Trophoblast cell (in vitro differentiated cells and primary cell): ENCODE measurements at regions not wholly inside any gene's neighbourhood (a gene's known extent, or its start where the extent isn't known, plus 50 kb on each side); places are given as distances from the start of the nearest gene placed in this dataset.

Experiments used
- DNase-seq, 2 donors: peaks; one replicate each; pipeline ENCODE4 v3.0.0-alpha.2; 2016
- H2AFZ ChIP-seq: 2 replicates; pipeline ENCODE4 v1.6.1; 2013; ENCODE audit warnings: low read length, moderate library complexity, mild to moderate bottlenecking; ENCODE audit not compliant: insufficient read depth, poor library complexity
- H2AK5ac ChIP-seq: 2 replicates; pipeline ENCODE4 v1.6.1; 2013; ENCODE audit warnings: mild to moderate bottlenecking, low read length
- H2BK120ac ChIP-seq: 2 replicates; pipeline ENCODE4 v1.6.1; 2013; ENCODE audit warnings: low read length, mild to moderate bottlenecking, moderate library complexity; ENCODE audit not compliant: insufficient read depth, poor library complexity
- H2BK12ac ChIP-seq: 2 replicates; pipeline ENCODE4 v1.6.1; 2013; ENCODE audit warnings: mild to moderate bottlenecking, low read length, moderate library complexity
- H2BK5ac ChIP-seq: 2 replicates; pipeline ENCODE4 v1.6.1; 2013; ENCODE audit warnings: low read length, low read depth, moderate library complexity, mild to moderate bottlenecking; ENCODE audit not compliant: poor library complexity
- H3K14ac ChIP-seq: 2 replicates; pipeline ENCODE4 v1.6.1; 2013; ENCODE audit warnings: mild to moderate bottlenecking, low read length
- H3K18ac ChIP-seq: 2 replicates; pipeline ENCODE4 v1.6.1; 2013; ENCODE audit warnings: mild to moderate bottlenecking, low read length
- H3K23ac ChIP-seq: 2 replicates; pipeline ENCODE4 v1.6.1; 2013; ENCODE audit warnings: low read length
- H3K27ac ChIP-seq: 2 replicates; pipeline ENCODE4 v1.5.1; 2013; ENCODE audit warnings: low read depth, mild to moderate bottlenecking, inconsistent platforms, low read length, moderate library complexity
- H3K27me3 ChIP-seq: 2 replicates; pipeline ENCODE4 v1.6.1; 2013; ENCODE audit warnings: inconsistent platforms, mild to moderate bottlenecking, low read length, moderate library complexity; ENCODE audit not compliant: insufficient read depth
- H3K36me3 ChIP-seq, 2 experiments: 1 replicate in 1 of 2; 2 replicates in 1 of 2; pipeline ENCODE4 v1.6.1; 2013; ENCODE audit warnings: low read length in 2 of 2, mild to moderate bottlenecking in 2 of 2, moderate library complexity in 1 of 2; ENCODE audit not compliant: insufficient read depth in 2 of 2, control insufficient read depth in 1 of 2
- H3K4ac ChIP-seq: 2 replicates; pipeline ENCODE4 v1.6.1; 2013; ENCODE audit warnings: low read depth, mild to moderate bottlenecking, low read length, moderate library complexity
- H3K4me1 ChIP-seq, 2 experiments: 1 replicate in 1 of 2; 2 replicates in 1 of 2; pipeline ENCODE4 v1.6.1; 2013; ENCODE audit warnings: low read length in 2 of 2, mild to moderate bottlenecking in 2 of 2, moderate library complexity in 1 of 2; ENCODE audit not compliant: insufficient read depth in 2 of 2, control insufficient read depth in 1 of 2
- H3K4me2 ChIP-seq: 2 replicates; pipeline ENCODE4 v1.6.1; 2013; ENCODE audit warnings: inconsistent platforms, mild to moderate bottlenecking, low read length, moderate library complexity
- H3K4me3 ChIP-seq: 2 replicates; pipeline ENCODE4 v1.5.1; 2013; ENCODE audit warnings: mild to moderate bottlenecking, low read depth, low read length, inconsistent platforms
- H3K79me1 ChIP-seq: one replicate; pipeline ENCODE4 v1.6.1; 2013; ENCODE audit warnings: low read length
- H3K79me2 ChIP-seq: 2 replicates; pipeline ENCODE4 v1.6.1; 2013; ENCODE audit warnings: low read length, mild to moderate bottlenecking; ENCODE audit not compliant: control insufficient read depth, insufficient read depth, poor library complexity
- H3K9ac ChIP-seq: 2 replicates; pipeline ENCODE4 v1.6.1; 2013; ENCODE audit warnings: mild to moderate bottlenecking, low read length
- H3K9me3 ChIP-seq: 2 replicates; pipeline ENCODE4 v1.6.1; 2013; ENCODE audit warnings: low read depth, mild to moderate bottlenecking, control low read depth, inconsistent platforms, low read length; ENCODE audit not compliant: insufficient read depth
- H4K12ac ChIP-seq: 2 replicates; pipeline ENCODE4 v1.6.1; 2013; ENCODE audit warnings: low read depth, mild to moderate bottlenecking, low read length, moderate library complexity
- H4K8ac ChIP-seq: 2 replicates; pipeline ENCODE4 v1.6.1; 2013; ENCODE audit warnings: low read depth, mild to moderate bottlenecking, low read length, moderate library complexity
- H4K91ac ChIP-seq: one replicate; pipeline ENCODE4 v1.6.1; 2013; ENCODE audit warnings: low read depth, mild to moderate bottlenecking, low read length, moderate library complexity
- WGBS: extraction: QIAGEN DNeasy Blood & Tissue Kit; methylation state at CpG from one replicate; pipeline ENCODE4 v1.1.7; 2013; ENCODE audit warnings: missing lambda C conversion rate; ENCODE audit not compliant: insufficient read length, insufficient coverage; ENCODE audit errors: extremely low coverage; 5-methylcytosine and 5-hydroxymethylcytosine counted together

DNA sequence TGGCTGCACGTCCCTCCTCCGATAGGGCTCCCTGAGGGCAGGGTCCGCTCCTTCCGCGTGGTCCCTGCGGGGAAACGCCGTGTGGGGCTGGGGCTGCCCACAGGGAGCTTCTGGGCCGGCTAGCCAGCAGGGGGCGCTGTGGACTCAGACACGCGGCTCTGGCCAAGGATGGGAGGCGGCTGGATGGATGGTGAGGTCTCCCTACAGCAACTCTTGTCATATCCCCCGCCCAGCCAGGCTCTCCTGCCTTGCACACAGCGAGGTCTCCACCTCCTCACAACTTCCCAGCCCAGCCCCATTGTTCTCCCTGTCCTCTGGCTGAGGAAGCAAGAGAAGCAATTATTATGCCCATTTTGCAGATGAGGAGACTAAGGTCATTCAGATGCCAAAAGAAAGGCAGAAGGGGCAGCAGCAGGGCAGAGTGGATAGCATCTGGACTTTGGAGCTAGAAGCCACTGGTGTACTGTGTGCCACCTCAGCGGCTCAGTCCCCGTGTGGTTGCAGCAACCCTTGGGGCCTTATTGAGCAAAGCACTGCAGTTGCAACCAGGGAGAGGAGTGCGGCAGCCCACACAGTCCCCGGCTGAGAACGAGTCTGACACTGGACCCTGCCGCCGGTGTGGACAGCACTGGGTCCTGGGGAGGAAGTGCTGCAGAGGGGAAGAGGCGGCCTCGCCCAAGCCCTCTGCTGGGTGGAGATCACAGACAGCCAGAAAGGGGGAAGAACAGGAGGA is 99.0 kb downstream of the ZFP36L2 start:
- WGBS, result no CpG with 5 or more reads among the region's 24 CpGs
- no peak overlapping the region for H3K9ac ChIP-seq

DNA sequence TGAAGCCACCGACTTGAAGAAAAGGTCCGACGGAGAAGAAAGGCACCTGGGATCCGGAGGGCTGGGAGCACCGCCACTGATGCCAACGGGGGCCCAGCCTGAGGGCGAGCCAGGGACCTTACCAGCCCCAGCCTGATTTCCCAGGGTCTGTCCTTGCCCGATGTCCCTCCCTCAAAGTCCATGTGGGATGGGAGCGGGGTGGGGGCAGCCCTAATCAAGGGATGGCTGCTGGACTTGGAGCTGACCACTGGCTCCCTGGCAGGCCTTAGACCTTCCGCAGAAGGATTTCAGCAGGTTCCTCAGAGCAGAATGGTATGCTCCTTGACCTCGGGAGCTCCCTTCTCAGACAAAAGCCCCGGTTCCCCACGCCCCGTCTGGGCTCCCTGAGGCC is 99.6 kb downstream of the ZFP36L2 start:
- no CpG with 5 or more reads among the region's 14 CpGs for WGBS
- Histone ChIP-seq H3K18ac (no peak overlapping the region), H4K12ac (no peak overlapping the region), H3K4me2 (no peak overlapping the region), H2BK12ac (peak overlapping the region; percentile 47), H3K27me3 (no peaks in the 10 kb centered on the region), H3K9me3 (peaks cover 2% of the 10 kb centered on the region), H3K79me2 (no peaks in the 10 kb centered on the region), H3K23ac (no peak overlapping the region), H2AK5ac (peak overlapping the region; percentile 80), H2AFZ (no peak overlapping the region), H4K91ac (no peak overlapping the region), H3K4ac (no peak overlapping the region), H3K36me3 (no peaks in the 10 kb centered on the region), H3K4me3 (no peak overlapping the region), H2BK120ac (no peak overlapping the region), H3K27ac (no peak overlapping the region), H2BK5ac (no peak overlapping the region), H4K8ac (no peak overlapping the region), H3K4me1 (peaks cover 16 to 21% of the 10 kb centered on the region in 2 experiments), H3K9ac (no peak overlapping the region), H3K14ac (no peak overlapping the region), H3K79me1 (peaks cover 16% of the 10 kb centered on the region)
- no peak for DNase-seq

More for the DNA sequence above, 99.0 kb downstream of the ZFP36L2 start:
- Histone ChIP-seq H4K8ac (no peak overlapping the region), H3K4me3 (no peak overlapping the region), H2BK5ac (no peak overlapping the region), H4K12ac (no peak overlapping the region), H3K4me1 (peaks cover 16 to 21% of the 10 kb centered on the region in 2 experiments), H3K79me1 (peaks cover 16% of the 10 kb centered on the region), H2AK5ac (no peak overlapping the region), H2BK12ac (no peak overlapping the region), H3K27me3 (no peaks in the 10 kb centered on the region), H3K18ac (no peak overlapping the region), H4K91ac (no peak overlapping the region), H3K79me2 (no peaks in the 10 kb centered on the region), H3K27ac (no peak overlapping the region), H3K23ac (no peak overlapping the region), H2BK120ac (no peak overlapping the region), H3K9me3 (peaks cover 2% of the 10 kb centered on the region), H3K36me3 (no peaks in the 10 kb centered on the region), H3K4ac (no peak overlapping the region), H3K14ac (no peak overlapping the region), H3K4me2 (no peak overlapping the region), H2AFZ (no peak overlapping the region)
- DNase-seq, result peak; percentile 45 to 72

DNA sequence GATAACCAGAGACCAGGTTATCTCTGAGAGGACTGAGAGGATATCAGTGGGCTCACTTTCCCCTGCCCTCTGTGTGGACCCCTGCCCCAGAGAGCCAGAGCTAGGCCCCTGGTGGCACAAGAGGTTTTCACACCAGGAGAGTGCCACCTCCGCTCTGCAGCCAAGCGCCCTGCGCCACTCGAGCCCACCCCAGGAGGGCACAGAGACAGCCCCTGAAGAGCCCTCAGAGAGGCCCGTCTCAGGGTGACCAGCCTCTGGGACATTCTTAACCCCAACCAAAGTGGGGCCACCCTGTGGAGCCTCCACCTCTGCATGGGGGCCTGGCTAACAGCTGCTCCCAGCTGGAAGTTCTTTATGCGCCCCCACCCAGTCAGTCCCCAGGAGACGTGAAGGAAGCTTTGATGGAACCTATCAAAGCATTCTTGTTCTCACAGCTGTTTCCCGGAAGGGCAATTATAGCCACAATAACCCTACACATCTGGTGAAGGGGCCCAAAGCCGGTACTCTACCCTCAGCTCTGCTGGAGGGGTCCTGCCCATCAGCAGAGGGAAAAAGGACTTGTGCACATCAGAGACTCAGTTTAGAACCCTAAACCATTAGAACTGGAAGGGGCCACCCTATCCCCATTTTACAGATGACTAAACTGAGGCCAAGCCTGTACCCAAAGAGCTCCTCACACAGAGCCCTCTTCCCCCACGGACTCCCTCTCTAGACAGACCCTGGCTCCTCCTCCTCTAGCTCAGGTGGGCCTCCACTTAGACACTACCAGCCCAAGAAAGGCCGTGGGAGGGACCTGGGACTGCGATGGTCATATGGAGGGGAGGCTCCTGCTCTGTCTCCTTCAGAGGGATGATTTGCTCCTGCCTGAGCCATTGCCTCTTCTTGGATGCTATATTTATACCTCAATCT is 101.1 kb downstream of the ZFP36L2 start:
- H2BK120ac ChIP-seq, result no peak overlapping the region
- no peak overlapping the region for H3K27ac ChIP-seq
- no peak overlapping the region for H2AK5ac ChIP-seq
- H2BK5ac ChIP-seq, result no peak overlapping the region
- peaks cover 2% of the 10 kb centered on the region for H3K9me3 ChIP-seq
- no peak overlapping the region for H3K4me2 ChIP-seq
- peaks cover 6 to 8% of the 10 kb centered on the region in 2 experiments for H3K4me1 ChIP-seq
- H3K14ac ChIP-seq, result no peak overlapping the region
- no peaks in the 10 kb centered on the region for H3K79me2 ChIP-seq
- H3K23ac ChIP-seq, result no peak overlapping the region
- H3K79me1 ChIP-seq, result peaks cover 6% of the 10 kb centered on the region
- H3K36me3 ChIP-seq, result no peaks in the 10 kb centered on the region
- no peak overlapping the region for H4K91ac ChIP-seq
- no peak overlapping the region for H3K9ac ChIP-seq
- no peaks in the 10 kb centered on the region for H3K27me3 ChIP-seq
- no peak overlapping the region for H3K4me3 ChIP-seq
- no peak overlapping the region for H3K18ac ChIP-seq
- no peak for DNase-seq
- no peak overlapping the region for H4K12ac ChIP-seq
- H3K4ac ChIP-seq, result no peak overlapping the region
- H2AFZ ChIP-seq, result no peak overlapping the region
- no peak overlapping the region for H4K8ac ChIP-seq
- no peak overlapping the region for H2BK12ac ChIP-seq
- no CpG with 5 or more reads among the region's 12 CpGs for WGBS

DNA sequence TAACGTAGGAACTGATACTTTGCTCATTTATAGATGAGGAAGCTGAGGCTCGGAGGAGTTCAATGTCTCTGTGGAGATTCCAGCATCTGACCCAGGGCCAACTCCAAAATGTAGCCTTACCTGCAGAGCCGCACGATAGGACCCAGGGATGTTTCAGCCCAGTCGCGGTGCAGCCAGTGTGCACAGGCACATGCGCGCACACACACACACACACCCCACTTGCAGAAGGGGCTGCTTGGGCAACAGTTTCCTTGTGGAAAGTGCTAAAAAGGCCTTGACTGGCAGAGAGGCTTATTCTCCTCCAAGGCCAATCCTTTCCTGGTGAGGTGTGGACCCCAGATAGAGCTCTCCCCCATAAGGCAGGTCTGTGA is 101.7 kb downstream of the ZFP36L2 start:
- no peak overlapping the region for H4K8ac ChIP-seq
- H3K27ac ChIP-seq, result no peak overlapping the region
- WGBS, result no CpG with 5 or more reads among the region's 8 CpGs
- H2BK120ac ChIP-seq, result no peak overlapping the region
- H4K91ac ChIP-seq, result no peak overlapping the region
- H3K23ac ChIP-seq, result no peak overlapping the region
- H3K18ac ChIP-seq, result no peak overlapping the region
- H2BK12ac ChIP-seq, result no peak overlapping the region
- no peak overlapping the region for H3K4me3 ChIP-seq
- H2AFZ ChIP-seq, result no peak overlapping the region
- H3K36me3 ChIP-seq, result no peaks in the 10 kb centered on the region
- H2AK5ac ChIP-seq, result no peak overlapping the region
- no peak overlapping the region for H3K9ac ChIP-seq
- peaks cover 3% of the 10 kb centered on the region in 2 experiments for H3K4me1 ChIP-seq
- no peaks in the 10 kb centered on the region for H3K79me2 ChIP-seq
- no peak overlapping the region for H3K4ac ChIP-seq
- H4K12ac ChIP-seq, result no peak overlapping the region
- H2BK5ac ChIP-seq, result no peak overlapping the region
- no peak overlapping the region for H3K14ac ChIP-seq
- H3K9me3 ChIP-seq, result peaks cover 2% of the 10 kb centered on the region
- no peak for DNase-seq
- peaks cover 3% of the 10 kb centered on the region for H3K79me1 ChIP-seq
- H3K4me2 ChIP-seq, result no peak overlapping the region
- no peaks in the 10 kb centered on the region for H3K27me3 ChIP-seq
